HG02571 (cell line): ENCODE measurements at regions not wholly inside any gene's neighbourhood (a gene's known extent, or its start where the extent isn't known, plus 50 kb on each side); places are given as distances from the start of the nearest gene placed in this dataset.
"Not testable (repeated sequence)": the region's sequence is repeated elsewhere in the genome, so short reads cannot be mapped to it uniquely, and the experiment has no call there.

ENCODE experiments used
- ATAC-seq: cut with Tn5 transposase; IDR thresholded peaks from one replicate; pipeline ENCODE4 v1.9.1; 2021; ENCODE audit warnings: mild to moderate bottlenecking, moderate library complexity; ENCODE audit not compliant: unreplicated experiment

DNA sequence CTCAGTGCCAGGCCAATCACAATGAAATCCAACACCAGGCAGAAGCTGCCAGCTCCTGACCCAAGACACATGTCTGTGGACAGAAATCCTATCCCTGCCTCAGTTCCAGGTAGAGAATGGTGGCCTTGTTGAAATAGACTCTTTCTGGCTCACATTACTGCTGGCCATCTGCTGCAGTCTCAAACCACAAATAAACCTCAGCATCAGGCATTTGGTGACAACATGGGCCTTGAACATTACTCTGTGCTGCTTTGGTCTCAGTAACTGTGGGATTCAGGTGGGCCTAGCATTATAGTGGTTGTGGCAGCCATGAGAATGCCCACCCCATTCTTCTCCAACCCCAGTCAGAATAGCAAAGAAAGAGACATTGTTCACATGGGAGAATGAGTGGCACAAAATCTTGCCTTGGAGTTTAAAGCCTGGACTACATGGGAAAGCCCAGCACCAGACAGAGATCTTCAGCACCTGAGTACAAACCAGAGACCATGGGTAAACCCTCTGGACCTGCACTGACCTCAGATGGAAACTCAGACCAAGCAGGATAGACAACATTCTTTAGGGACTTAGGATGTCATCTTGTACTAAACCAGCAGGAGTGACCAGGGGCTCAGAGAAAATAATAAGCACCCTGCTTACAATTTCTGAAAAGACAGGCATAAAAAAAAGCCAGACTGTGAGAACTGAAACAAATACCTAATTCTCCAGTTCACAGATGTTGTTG lies 50.4 kb upstream of the TRAM1L1 start:
- no peak for ATAC-seq

DNA sequence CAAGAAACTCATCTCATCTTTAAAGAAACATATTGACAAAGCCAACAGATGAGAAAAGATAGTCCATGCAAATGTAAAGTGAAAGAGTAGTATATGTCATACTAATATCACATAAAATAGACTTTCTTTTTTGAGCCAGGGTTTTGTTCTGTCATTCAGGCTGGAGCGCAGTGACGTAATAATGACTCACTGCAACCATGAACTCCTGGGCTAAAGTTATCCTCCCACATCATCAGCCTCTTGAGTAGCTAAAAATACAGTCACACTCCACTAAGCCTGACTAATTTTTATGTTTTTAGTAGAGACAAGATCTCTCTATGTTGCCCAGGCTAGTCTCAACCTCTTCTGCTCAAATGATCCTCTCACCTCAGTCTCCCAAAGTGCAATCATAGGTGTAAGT lies 51.8 kb upstream of the TRAM1L1 start:
- ATAC-seq, result no peak

DNA sequence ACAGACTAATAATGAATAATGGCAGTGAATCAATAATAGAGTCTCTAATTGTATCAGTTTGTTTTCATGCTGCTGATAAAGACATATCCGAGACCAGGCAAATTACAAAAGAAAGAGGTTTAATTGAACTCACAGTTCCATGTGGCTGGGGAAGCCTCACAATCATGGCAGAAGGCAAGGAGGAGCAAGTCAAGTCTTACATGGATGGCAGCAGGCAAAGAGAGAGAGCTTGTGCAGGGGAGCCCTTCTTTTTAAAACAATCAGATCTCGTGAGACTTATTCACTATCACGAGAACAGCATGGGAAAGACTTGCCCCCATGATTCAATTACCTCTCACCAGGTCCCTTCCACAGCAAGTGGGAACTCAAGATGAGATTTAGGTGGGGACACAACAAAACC lies 53.4 kb upstream of the TRAM1L1 start:
- not testable (repeated sequence) for ATAC-seq

DNA sequence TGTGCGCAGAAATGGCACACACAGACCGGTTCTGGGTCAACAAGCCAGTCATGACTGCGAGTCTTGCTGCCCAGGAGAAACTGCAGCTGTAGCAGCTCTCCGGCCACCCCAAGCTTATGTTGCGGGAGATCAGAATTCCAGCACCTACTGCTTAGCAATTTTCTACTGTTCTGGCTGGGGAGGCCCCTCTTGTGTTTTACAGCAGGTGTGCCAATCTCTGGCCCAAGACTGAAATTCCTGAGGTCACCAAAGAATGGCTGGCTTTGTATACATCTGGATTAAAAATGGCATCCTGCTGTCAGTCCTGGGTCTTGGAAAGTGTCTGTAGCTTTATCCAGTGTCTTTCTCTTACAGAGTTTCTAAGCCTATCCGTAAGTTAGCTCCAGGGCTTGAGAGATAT lies 68.9 kb upstream of the TRAM1L1 start:
- no peak for ATAC-seq

DNA sequence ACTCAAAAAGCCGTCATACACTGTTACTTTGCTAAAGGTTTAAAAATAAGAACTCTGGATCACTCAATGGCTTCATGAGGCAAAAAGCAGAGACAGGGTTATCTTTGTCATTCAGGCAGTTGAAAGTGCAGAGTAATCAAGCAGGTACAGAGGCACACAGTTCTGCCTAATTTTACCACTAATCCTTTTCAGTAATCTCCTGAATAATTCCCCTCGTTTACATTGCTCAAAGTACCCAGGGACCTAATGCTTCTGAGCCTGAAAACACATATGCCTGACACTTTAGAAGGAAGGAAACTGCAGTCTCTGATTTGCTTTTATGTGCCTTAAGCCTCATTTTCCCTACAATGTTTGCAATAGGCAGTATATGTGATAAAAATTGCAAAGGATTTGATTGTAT lies 71.4 kb upstream of the TRAM1L1 start:
- ATAC-seq, result no peak

DNA sequence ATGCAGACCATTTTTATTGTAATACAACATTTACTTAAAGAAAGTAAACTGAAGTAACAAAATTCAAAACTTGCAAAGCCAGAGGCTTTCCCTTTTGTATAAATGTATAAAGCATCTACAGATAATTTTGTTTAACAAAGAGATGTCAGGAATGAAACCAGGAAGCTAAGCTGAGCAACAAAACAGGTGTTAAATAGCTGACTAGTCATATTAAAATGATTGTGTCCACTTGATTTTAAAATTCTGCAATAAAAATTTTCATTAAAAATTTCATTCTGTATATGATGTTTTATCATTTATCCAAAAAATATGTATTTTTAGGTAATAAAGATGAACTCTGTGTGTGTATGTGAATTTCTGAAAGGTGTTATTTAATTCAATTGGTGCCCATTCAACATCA lies 72.0 kb upstream of the TRAM1L1 start:
- ATAC-seq, result no peak

DNA sequence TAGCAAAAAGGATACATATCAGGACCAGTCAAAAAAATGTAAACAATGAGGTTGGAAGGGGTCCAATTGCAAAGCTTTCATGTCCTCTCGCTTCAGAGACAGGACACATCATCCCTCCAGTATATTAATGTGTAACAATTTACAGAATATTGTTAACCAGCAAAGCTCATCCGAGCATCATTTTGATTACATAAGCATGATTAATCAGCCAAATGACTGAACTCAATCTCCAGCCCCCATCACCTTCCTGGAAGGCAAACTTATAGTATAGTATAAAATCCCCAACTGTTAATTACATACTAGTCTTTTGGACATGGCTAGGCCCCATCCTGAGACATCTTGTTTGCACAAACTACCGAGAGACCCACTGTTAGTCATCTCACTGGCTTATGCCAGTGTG lies 77.6 kb upstream of the TRAM1L1 start:
- no peak for ATAC-seq

DNA sequence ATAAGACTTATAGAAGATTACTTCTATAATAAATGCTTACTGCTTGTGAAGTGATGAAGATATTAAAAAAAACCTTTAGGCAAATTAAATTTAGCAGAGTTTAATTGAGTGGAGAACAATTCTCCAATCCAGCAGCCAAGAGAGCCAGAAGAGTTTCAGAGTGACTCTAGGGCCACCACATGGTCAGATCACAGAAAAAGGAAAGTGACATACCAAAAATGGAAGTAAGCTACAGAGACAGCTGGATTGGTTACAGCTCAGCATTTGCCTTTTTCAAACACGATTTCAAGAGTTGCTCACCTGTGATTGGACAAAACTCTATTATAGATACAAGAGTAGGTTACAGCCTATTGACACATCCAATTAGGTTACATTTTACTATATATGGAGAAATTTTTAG lies 79.0 kb upstream of the TRAM1L1 start:
- no peak for ATAC-seq

DNA sequence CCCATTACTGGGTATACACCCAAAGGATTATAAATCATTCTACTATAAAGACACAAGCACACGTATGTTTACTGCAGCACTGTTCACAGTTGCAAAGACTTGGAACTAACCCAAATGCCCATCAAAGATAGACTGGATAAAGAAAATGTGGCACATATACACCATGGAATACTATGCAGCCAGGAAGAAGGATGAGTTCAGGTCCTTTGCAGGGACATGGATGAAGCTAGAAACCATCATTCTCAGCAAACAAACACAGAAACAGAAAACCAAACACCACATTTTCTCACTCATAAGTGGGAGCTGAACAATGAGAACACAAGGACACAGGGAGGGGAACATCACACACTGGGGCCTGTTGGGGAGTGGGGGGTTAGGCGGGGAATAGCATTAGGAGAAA lies 90.0 kb upstream of the TRAM1L1 start:
- ATAC-seq, result not testable (repeated sequence)

DNA sequence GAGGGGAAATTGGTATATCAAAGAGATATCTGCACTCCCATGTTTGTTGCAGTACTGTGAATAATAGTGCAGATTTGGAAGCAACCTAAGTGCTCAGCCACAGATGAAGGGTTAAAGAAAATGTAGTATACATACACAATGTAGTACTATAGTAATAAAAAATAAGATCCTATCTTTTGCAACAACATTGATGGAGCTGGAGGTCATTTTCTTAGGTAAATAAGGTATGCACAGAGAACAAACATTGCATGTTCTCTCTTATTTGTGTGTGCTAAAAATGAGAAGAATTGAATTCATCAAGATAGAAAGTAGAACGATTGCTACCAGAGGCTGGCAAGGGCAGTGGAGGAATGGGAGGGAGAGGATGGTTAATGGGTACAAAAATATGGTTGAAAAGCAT lies 117.9 kb upstream of the TRAM1L1 start:
- no peak for ATAC-seq

DNA sequence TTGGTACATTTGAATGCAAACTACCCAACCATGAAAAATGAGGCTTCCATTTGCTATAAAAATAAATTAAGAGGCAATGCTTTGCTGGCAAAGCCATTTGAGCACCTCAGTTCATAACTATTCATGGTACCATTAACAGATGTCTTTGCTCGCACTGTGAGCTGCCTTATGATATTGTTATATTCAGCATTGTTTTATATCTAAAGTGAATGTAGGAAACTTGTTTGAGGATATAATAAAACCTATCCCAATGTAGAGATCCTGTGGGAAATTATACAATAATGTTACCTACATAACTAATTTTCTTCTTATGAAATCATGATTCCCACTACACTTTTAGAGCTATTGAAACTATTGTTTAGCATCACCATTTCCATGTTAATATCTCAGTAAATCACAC lies 125.2 kb upstream of the TRAM1L1 start:
- no peak for ATAC-seq

DNA sequence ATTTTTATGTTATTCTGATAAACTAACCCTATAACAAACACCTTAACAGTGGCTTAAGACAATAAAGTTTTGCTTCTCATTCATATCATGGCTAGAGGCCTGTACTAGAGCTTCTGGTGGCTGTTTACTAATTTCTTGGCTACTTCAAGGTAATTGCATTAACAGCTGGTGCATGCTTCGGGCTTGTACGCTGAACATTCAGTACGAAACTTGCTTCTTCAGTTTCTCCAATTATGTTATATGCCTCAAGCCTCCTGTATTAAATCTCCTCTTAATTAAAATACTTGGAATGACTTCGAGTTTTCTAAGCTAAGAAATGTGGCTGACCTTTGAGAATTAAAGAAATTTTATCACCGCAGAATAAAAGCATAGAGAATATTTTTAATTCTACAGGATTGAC lies 138.9 kb upstream of the TRAM1L1 start:
- no peak for ATAC-seq

DNA sequence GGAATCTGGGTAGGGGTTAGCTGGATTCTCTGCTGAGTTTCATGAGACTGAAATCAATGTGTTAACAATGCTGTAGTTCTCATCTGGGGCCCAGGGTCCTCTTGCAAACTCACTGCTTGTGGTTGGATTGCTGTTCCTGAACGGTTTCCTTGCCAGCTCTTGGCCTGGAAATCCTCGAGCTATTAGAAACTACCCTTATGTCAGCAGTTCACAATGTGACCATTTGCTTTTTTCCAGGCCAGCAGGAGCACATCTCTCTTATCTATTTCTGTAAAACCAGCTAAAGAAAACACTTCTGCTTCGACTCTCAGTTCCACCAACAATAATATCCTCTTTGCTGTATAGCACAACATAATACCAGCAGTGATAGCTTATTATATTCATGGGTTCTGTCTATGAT lies 140.1 kb upstream of the TRAM1L1 start:
- ATAC-seq, result no peak

DNA sequence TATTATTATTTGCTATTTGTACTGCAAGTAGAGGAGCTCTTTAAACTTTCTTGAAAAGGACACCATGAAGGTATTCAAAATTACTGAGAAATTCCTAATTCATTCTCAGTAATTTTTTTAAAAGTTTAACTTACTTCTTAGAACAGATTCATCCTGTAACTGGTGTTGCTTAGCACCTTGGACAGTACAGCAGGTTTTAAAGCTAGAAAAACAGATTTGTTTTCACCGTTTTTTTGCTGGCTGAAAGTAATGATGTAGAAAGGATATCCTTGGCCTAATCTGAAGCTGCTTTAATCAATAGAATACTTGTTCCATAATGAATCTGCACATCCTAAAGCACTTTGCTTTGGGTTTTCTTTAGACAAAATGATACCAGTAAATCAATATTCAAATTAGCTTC lies 142.5 kb upstream of the TRAM1L1 start:
- no peak for ATAC-seq

DNA sequence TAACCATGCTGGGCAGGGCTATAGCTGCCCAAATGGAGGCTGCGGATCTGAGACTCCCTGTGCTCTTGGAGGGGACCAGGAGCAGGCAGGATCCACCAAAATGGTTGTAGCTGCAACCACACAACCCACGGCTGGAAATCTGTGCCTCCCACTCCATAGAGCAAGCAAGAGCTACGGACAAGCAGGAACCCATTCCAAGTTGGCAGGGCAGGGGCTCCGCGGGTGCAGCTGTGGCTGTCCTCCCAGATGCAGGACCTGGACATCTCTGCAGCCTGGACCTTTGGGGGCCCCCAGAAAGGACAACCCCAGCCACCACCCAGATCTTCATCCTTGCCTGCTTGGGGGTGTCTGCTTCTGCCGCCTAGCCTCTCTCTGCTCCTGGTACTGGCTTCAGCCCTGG lies 154.1 kb upstream of the TRAM1L1 start:
- no peak for ATAC-seq

DNA sequence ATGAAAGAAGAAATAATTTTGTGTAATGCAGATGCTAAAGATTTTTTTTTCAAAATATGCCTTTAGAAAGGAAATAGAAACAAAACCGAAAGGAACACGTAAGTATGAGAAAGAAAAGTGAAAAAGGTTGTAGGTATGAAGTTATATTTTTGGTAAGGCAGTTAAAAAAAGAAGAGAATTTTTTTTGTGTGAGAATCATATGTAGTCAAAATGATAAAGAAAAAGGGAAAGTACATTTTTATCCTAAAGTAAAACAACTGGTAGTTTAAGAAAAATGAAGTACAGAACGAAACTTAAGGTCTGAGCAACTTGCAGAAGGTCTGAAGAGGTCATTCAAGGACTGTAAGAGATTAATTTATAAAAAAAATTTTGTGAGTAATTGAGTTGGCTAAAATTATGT lies 164.0 kb upstream of the TRAM1L1 start:
- peak; percentile 81 for ATAC-seq

DNA sequence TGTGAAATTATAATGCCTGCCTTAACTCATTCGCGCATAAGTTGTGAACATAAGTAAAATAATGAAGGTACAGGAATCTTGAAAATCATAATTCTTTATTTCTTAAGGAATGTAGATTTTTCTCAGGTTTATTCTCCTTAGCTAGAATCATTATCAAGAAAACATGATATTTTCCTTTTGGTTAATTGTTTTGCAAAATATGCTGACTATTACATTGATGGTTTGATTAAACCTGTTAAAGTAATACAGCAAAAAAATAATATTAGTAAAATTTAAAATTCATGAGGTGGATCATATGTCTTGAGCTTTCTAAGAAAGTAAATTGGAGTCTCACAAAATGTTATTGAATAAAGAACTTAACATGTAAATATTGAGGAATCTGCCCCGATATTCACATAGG lies 178.7 kb upstream of the TRAM1L1 start:
- no peak for ATAC-seq

DNA sequence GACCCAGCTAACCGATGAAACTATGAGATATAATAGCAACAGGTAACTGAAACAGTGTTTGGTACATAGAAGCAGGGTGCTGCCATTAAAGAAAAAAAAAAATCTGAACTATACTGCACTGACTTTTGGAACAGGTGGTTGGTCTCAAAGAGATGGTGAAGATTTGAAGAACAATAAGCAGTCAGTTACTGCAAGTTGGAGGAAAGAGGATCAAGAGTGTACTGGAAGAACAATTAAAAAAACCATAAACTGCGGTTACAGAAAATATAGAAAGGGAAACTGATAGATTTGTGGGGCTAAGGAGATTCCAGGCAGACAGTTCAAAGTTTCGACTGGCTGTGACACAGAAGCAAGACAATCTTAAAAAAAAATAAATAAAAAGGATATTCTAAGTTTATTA lies 181.9 kb upstream of the TRAM1L1 start:
- ATAC-seq, result no peak

DNA sequence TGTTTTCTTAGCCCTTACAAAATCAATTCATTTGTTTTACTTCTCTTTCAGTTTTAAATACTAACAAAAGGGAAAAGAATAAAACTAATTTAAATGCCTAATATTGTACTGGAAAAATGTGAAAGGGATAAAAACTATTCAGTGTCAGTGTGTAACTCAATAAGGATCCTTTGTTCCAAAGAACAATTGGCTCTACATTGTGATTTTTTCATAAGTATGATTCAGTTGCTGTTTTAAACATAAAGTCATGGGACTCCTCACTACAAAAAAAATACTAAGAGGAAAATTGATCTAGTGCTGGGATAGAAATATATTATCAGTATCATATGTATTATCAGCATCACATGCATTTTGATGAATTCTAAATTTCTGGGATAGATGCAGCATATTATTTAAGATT lies 199.4 kb upstream of the TRAM1L1 start:
- ATAC-seq, result no peak

DNA sequence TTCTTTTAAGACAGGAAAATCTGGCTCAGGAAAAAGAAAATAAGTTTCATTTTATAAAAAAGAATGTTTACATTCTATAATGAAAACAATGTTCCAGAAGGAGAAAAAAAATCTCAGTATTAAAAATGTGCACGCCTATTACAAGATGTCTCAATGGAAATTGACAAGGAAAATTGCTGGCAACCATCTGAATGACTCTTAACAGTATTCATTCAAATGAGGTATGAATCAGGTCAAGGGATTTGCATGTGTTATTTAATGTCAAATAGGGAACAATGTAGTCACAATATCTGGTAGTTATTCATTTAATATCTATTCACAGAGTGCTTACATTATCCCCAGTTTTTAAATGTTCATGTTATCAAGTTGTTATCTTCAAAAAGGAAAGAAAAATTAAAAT lies 208.4 kb upstream of the TRAM1L1 start:
- ATAC-seq, result no peak

DNA sequence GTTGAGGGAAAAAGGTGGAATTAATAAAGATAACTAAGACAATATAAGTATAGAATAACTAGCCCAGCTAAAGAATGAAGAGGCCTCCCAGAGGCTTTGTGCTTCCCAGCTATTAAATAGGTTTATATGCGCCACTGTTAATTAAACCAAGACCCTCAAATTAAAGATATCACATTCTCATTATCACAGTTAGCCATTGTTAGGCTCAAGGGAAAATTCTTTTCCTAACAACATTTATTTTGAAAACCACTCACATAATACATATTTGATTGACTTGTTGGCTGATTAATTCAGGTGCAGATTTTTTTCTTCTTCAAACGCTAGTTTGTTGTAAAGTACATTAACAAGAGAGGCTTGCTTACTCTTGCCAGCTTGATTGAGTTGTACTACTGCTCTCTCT lies 216.8 kb upstream of the TRAM1L1 start:
- no peak for ATAC-seq

DNA sequence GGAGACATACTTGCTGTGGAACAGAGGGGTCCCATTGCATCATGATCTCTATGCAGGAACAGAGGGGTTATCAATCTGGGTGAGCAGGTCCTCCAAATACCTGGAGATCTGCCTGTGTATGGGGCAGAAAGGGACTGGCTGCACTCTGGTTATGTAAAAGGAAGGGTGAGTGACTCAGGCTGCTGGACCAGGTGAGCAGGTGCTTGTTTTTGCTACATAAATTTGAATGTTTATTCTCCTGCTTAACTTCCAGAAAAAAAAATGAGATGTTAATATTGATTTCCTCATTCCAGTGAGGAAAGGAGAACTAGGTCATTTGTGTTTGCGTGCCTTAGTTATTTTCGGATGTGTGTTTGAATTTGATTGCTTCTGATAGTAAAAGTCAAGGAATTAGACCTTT lies 225.8 kb upstream of the TRAM1L1 start:
- ATAC-seq, result no peak

DNA sequence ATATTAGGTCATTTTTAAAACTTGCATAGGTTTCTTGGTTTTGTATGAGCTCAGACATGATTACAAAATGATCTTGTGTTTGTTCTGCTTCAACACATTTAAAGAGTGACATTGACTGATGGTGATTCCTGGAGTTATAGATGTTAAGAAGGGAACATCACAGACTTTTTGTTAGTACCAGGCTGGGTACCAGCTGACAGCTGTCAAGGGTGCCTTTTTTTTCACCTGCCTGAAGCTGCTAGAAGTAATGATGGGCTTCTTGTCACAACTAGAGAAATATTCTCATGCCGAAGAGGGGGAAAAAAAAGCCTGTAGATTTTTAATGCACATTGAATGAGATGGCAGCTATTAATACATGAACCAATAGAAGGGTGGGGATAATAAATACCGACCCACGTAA lies 226.6 kb upstream of the TRAM1L1 start:
- no peak for ATAC-seq
